ENCODE measurements at regions not wholly inside any gene's neighbourhood (a gene's known extent, or its start where the extent isn't known, plus 50 kb on each side); places are given as distances from the start of the nearest gene placed in this dataset.
"Not testable (repeated sequence)": the region's sequence is repeated elsewhere in the genome, so short reads cannot be mapped to it uniquely, and the experiment has no call there.

GRCh38 chr10:10007957-10008356 lies 1009.7 kb upstream of the CELF2 start:
- DNase-seq (ENCODE audit: low read depth in 2 of 2) = no peak

GRCh38 chr10:10010397-10010796 lies 1007.3 kb upstream of the CELF2 start:
- no peak for DNase-seq (ENCODE audit: low read depth in 2 of 2)

- no peak for DNase-seq (ENCODE audit: low read depth in 2 of 2)
These were observed 1002.8 kb upstream of the CELF2 start for GRCh38 chr10:10014846-10015245.

GRCh38 chr10:10017716-10018115 lies 1000.0 kb upstream of the CELF2 start:
- no peak for DNase-seq (ENCODE audit: low read depth in 2 of 2)

GRCh38 chr10:10020945-10021344 lies 996.7 kb upstream of the CELF2 start:
- DNase-seq (ENCODE audit: low read depth in 2 of 2) = no peak

GRCh38 chr10:10032991-10033390 lies 984.7 kb upstream of the CELF2 start:
- DNase-seq (ENCODE audit: low read depth in 2 of 2) = no peak

- DNase-seq (ENCODE audit: low read depth in 2 of 2) = no peak
These were observed 979.3 kb upstream of the CELF2 start for GRCh38 chr10:10038348-10038747.

GRCh38 chr10:10039595-10039994 lies 978.1 kb upstream of the CELF2 start:
- no peak for DNase-seq (ENCODE audit: low read depth in 2 of 2)

- DNase-seq (ENCODE audit: low read depth in 2 of 2) = no peak
These were observed 974.6 kb upstream of the CELF2 start for GRCh38 chr10:10043083-10043482.

- DNase-seq (ENCODE audit: low read depth in 2 of 2) = no peak
These were observed 972.5 kb upstream of the CELF2 start for GRCh38 chr10:10044922-10045764.

GRCh38 chr10:10045765-10046028 lies 972.0 kb upstream of the CELF2 start:
- no peak for DNase-seq (ENCODE audit: low read depth in 2 of 2)

- DNase-seq (ENCODE audit: low read depth in 2 of 2) = no peak
These were observed 970.2 kb upstream of the CELF2 start for GRCh38 chr10:10047426-10047825.

- DNase-seq (ENCODE audit: low read depth in 2 of 2) = no peak
These were observed 964.6 kb upstream of the CELF2 start for GRCh38 chr10:10053051-10053450.

- DNase-seq (ENCODE audit: low read depth in 2 of 2) = no peak
These were observed 963.2 kb upstream of the CELF2 start for GRCh38 chr10:10054466-10054865.

- DNase-seq (ENCODE audit: low read depth in 2 of 2) = no peak
These were observed 961.8 kb upstream of the CELF2 start for GRCh38 chr10:10055656-10056442.

GRCh38 chr10:10056961-10057360 lies 960.7 kb upstream of the CELF2 start:
- DNase-seq (ENCODE audit: low read depth in 2 of 2) = no peak

GRCh38 chr10:10067644-10068043 lies 950.0 kb upstream of the CELF2 start:
- no peak for DNase-seq (ENCODE audit: low read depth in 2 of 2)

- not testable (repeated sequence) for DNase-seq (ENCODE audit: low read depth in 2 of 2)
These were observed 942.8 kb upstream of the CELF2 start for GRCh38 chr10:10074847-10075246.

GRCh38 chr10:10078446-10078845 lies 939.2 kb upstream of the CELF2 start:
- DNase-seq (ENCODE audit: low read depth in 2 of 2) = no peak

- DNase-seq (ENCODE audit: low read depth in 2 of 2) = no peak
These were observed 925.1 kb upstream of the CELF2 start for GRCh38 chr10:10092581-10092980.

GRCh38 chr10:10093021-10093420 lies 924.7 kb upstream of the CELF2 start:
- DNase-seq (ENCODE audit: low read depth in 2 of 2) = no peak

- no peak for DNase-seq (ENCODE audit: low read depth in 2 of 2)
These were observed 923.0 kb upstream of the CELF2 start for GRCh38 chr10:10094691-10095090.

- DNase-seq (ENCODE audit: low read depth in 2 of 2) = no peak
These were observed 921.4 kb upstream of the CELF2 start for GRCh38 chr10:10096296-10096695.
